Ishikawa (cell line): ENCODE measurements at regions not wholly inside any gene's neighbourhood (a gene's known extent, or its start where the extent isn't known, plus 50 kb on each side); places are given as distances from the start of the nearest gene placed in this dataset.

Experiments
- CEBPB ChIP-seq: IDR thresholded peaks from 2 replicates; pipeline ENCODE4 v1.6.1; 2012
- CREB1 ChIP-seq: IDR thresholded peaks from 2 replicates; pipeline ENCODE4 v1.6.1; 2012; ENCODE audit warnings: low read depth
- EGR1 ChIP-seq: IDR thresholded peaks from 2 replicates; pipeline ENCODE4 v1.6.1; 2012
- EP300 ChIP-seq: IDR thresholded peaks from 2 replicates; pipeline ENCODE4 v1.6.1; 2012; ENCODE audit warnings: borderline replicate concordance
- FOXM1 ChIP-seq: IDR thresholded peaks from 2 replicates; pipeline ENCODE4 v1.6.1; 2012; ENCODE audit warnings: low read depth, borderline replicate concordance
- MAX ChIP-seq: IDR thresholded peaks from 2 replicates; pipeline ENCODE4 v1.6.1; 2012
- NFIC ChIP-seq: IDR thresholded peaks from 2 replicates; pipeline ENCODE4 v1.6.1; 2012
- RAD21 ChIP-seq: IDR thresholded peaks from 2 replicates; pipeline ENCODE4 v1.6.1; 2012; ENCODE audit warnings: low read depth
- REST ChIP-seq: IDR thresholded peaks from 2 replicates; pipeline ENCODE4 v1.6.1; 2012; ENCODE audit warnings: low read depth, mild to moderate bottlenecking
- TAF1 ChIP-seq: IDR thresholded peaks from 2 replicates; pipeline ENCODE4 v1.6.1; 2012; ENCODE audit warnings: low read depth, mild to moderate bottlenecking
- TCF12 ChIP-seq: IDR thresholded peaks from 2 replicates; pipeline ENCODE4 v1.6.1; 2012; ENCODE audit warnings: low read depth
- TEAD4 ChIP-seq: IDR thresholded peaks from 2 replicates; pipeline ENCODE4 v1.6.1; 2012
- YY1 ChIP-seq: IDR thresholded peaks from 2 replicates; pipeline ENCODE4 v1.6.1; 2012; ENCODE audit warnings: low read depth
- ZBTB7A ChIP-seq: IDR thresholded peaks from 2 replicates; pipeline ENCODE4 v1.6.1; 2012; ENCODE audit warnings: low read depth
- TF ChIP-seq, protein P1 (sequence below): IDR thresholded peaks from 2 replicates; pipeline ENCODE4 v1.6.1; 2012

- no peak for TF ChIP-seq CEBPB
- no peak for TF ChIP-seq ZBTB7A
- TF ChIP-seq TCF12, result no peak
- no peak for TF ChIP-seq REST
Measured at GRCh38 chr5:165310031-165310430, 1804.6 kb downstream of the MAT2B start.

DNA sequence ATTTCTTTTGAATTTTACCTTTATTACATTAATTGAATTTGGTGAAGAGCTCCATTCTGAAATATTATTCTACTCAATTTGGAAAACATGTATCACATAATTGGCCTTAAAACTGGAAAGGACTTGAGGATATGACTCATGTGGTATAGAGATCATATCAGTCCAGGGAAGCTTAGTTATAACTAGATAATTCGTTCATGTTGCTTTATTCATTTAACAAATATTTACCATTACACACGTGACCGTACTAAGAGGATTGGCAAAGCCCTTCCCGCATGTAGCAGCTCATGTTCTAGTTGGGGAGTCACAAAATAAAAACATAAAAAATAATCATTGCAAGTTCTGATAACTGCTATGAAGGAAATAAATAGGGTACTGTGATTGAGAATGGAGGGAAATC, 1816.5 kb downstream of the MAT2B start:
- no peak for TF ChIP-seq TCF12
- TF ChIP-seq EP300, result no peak
- TF ChIP-seq CREB1, result no peak

DNA sequence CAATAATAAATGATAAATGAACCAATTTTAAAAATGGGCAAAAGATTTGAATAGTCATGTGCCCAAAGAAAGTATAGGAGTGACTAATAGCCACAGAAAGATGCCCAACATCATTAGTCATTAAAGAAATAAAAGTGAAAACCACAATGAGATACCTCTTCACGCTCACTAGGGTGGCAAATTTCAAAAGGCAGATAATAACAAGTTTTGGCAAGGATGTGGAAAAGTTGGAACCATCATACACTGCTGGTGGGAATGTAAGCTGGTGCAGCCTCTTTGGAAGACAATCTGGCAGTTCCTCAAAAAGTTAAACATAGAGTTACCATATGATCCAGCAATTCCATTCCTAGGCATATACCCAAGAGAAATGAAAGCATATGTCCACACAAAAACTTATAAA, 1819.8 kb downstream of the MAT2B start:
- TF ChIP-seq NFIC, result no peak
- no peak for TF ChIP-seq YY1
- no peak for TF ChIP-seq CREB1
- no peak for TF ChIP-seq CEBPB
- no peak for TF ChIP-seq EGR1
- no peak for TF ChIP-seq REST
- TF ChIP-seq FOXM1, result no peak
- no peak for TF ChIP-seq TEAD4
- no peak for TF ChIP-seq TCF12
- TF ChIP-seq EP300, result no peak
- TF ChIP-seq MAX, result no peak
- TF ChIP-seq ZBTB7A, result no peak

- TF ChIP-seq NFIC (no peak), YY1 (no peak), REST (no peak), TCF12 (no peak), TAF1 (no peak), ZBTB7A (no peak), MAX (no peak), EP300 (no peak), CREB1 (no peak), RAD21 (no peak), EGR1 (no peak), FOXM1 (no peak), TEAD4 (no peak), CEBPB (no peak)
- TF ChIP-seq, protein P1, sequence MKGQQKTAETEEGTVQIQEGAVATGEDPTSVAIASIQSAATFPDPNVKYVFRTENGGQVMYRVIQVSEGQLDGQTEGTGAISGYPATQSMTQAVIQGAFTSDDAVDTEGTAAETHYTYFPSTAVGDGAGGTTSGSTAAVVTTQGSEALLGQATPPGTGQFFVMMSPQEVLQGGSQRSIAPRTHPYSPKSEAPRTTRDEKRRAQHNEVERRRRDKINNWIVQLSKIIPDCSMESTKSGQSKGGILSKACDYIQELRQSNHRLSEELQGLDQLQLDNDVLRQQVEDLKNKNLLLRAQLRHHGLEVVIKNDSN, result no peak
Measured at GRCh38 chr5:165327631-165328030, 1822.2 kb downstream of the MAT2B start.

DNA sequence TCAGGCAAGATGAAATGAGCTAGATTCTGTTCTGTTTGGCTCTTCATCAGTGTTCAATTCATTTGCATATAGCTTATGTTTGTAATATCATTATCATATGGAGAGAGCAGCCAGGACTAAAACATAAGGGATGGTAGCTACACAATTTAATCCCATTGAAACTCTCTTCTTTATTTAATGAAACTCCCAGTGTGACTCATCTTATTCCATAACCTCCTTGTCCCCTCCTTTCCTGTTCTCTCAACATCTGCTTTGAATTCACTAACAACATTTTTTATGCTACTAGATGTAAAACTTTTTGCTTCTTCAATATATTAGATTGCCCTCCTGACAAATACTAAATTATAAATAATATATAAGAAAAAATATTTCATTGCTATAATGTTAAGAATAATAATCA, 1823.4 kb downstream of the MAT2B start:
- TF ChIP-seq EP300 (no peak), CEBPB (no peak), CREB1 (no peak), TEAD4 (no peak), TCF12 (no peak), YY1 (no peak), REST (no peak), NFIC (no peak)
